HG02678 (cell line): ENCODE measurements at regions not wholly inside any gene's neighbourhood (a gene's known extent, or its start where the extent isn't known, plus 50 kb on each side); places are given as distances from the start of the nearest gene placed in this dataset.

Experiments used
- ATAC-seq: cut with Tn5 transposase; IDR thresholded peaks from one replicate; pipeline ENCODE4 v1.9.1; 2021; ENCODE audit warnings: mild to moderate bottlenecking, moderate library complexity; ENCODE audit not compliant: unreplicated experiment

GRCh38 chr11:32265911-32266310, 169.4 kb downstream of the WT1 start:
- no peak for ATAC-seq

GRCh38 chr11:32266601-32267000, 168.7 kb downstream of the WT1 start:
- no peak for ATAC-seq

- ATAC-seq, result no peak
Measured at GRCh38 chr11:32267679-32268187, 167.6 kb downstream of the WT1 start.

GRCh38 chr11:32273931-32274330, 161.4 kb downstream of the WT1 start:
- ATAC-seq, result no peak

GRCh38 chr11:32279672-32280071, 155.7 kb downstream of the WT1 start:
- no peak for ATAC-seq

- no peak for ATAC-seq
Measured at GRCh38 chr11:32280339-32280738, 155.0 kb downstream of the WT1 start.

- ATAC-seq, result no peak
Measured at GRCh38 chr11:32288276-32288675, 147.1 kb downstream of the WT1 start.

GRCh38 chr11:32289701-32290100, 145.6 kb downstream of the WT1 start:
- no peak for ATAC-seq

GRCh38 chr11:32290783-32291182, 144.6 kb downstream of the WT1 start:
- no peak for ATAC-seq

GRCh38 chr11:32297611-32298011, 137.7 kb downstream of the WT1 start:
- ATAC-seq, result no peak

- no peak for ATAC-seq
Measured at GRCh38 chr11:32302826-32303225, 132.5 kb downstream of the WT1 start.

- no peak for ATAC-seq
Measured at GRCh38 chr11:32304521-32304920, 130.8 kb downstream of the WT1 start.

- ATAC-seq, result no peak
Measured at GRCh38 chr11:32305460-32305859, 129.9 kb downstream of the WT1 start.

- no peak for ATAC-seq
Measured at GRCh38 chr11:32307471-32307870, 127.9 kb downstream of the WT1 start.

GRCh38 chr11:32307913-32308312, 127.4 kb downstream of the WT1 start:
- no peak for ATAC-seq

GRCh38 chr11:32309530-32310213, 125.7 kb downstream of the WT1 start:
- no peak for ATAC-seq

- no peak for ATAC-seq
Measured at GRCh38 chr11:32310214-32310601, 125.1 kb downstream of the WT1 start.

- ATAC-seq, result no peak
Measured at GRCh38 chr11:32311346-32312065, 123.8 kb downstream of the WT1 start.

GRCh38 chr11:32312206-32312817, 123.0 kb downstream of the WT1 start:
- no peak for ATAC-seq

- no peak for ATAC-seq
Measured at GRCh38 chr11:32312865-32313403, 122.4 kb downstream of the WT1 start.

- no peak for ATAC-seq
Measured at GRCh38 chr11:32313477-32313876, 121.9 kb downstream of the WT1 start.

- no peak for ATAC-seq
Measured at GRCh38 chr11:32315121-32315520, 120.2 kb downstream of the WT1 start.
